NCI-H1105 (cell line): ENCODE measurements at regions not wholly inside any gene's neighbourhood (a gene's known extent, or its start where the extent isn't known, plus 50 kb on each side); places are given as distances from the start of the nearest gene placed in this dataset.
"Not testable (repeated sequence)": the region's sequence is repeated elsewhere in the genome, so short reads cannot be mapped to it uniquely, and the experiment has no call there.

ENCODE experiments used
- DNase-seq: peaks from one replicate; lab custom pipeline; 2025; lab: John Stamatoyannopoulos, UW

DNA sequence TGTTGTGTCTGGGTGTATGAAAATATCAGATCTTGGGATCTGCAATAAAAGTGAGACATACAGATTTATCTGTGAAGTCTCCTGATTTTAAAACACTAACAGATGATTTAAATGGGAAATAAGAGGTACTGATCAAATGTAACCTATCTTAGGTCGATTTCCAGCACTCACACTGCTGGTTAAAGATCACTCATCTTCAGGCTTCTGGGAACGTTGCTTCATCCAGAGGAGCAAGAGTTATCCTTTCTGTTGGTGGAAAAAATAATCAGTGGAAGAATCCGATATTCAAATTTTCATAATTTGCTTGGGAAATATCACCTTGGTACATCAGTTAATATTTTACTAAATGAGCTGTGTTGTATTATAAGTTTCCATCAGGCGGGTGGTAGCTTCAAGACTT is 876.8 kb upstream of the WWC1 start:
- no peak for DNase-seq

DNA sequence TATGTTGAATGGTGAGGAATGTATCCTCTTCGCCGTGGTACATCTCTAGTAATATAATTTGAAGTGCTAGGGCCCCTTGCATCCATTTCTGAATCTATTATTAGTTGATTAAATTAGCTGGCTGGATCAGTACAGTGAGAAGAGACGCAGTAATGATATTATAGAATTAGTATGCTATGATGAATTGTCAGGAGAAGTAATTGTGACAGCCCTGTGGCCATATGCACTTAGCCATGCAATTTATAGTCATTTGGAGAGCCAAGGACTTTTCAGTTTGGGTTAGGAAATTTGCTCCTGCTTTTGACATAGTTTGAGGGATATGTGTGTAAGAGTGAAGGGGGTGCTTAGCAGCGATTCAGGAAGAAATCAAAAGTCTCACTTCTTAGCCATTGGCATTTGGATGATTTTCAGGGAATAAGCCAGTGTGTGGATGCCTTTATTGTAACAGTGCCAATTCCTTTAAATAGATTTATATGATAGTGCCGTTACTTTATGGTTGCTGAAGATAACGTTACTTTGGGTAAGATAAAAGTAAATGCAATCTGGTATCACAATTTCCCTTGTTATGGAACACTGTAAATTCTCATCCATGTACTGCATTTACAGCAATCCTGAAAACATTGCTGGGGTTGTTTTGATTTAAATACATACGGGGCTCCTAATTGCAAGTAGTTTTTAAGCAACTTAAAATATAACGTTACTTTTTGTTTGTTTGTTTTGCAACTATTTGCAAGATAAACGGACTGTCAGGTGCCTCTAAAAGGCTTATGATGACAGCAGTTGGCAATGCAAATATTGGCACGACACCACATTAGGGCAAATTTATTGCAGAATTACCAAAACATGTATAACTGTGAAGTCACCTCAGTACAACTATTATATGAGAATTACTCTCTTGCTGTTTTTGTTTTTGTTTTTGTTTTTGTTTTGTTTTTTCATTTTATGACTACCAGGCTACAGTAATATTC is 875.4 kb upstream of the WWC1 start:
- DNase-seq: no peak

DNA sequence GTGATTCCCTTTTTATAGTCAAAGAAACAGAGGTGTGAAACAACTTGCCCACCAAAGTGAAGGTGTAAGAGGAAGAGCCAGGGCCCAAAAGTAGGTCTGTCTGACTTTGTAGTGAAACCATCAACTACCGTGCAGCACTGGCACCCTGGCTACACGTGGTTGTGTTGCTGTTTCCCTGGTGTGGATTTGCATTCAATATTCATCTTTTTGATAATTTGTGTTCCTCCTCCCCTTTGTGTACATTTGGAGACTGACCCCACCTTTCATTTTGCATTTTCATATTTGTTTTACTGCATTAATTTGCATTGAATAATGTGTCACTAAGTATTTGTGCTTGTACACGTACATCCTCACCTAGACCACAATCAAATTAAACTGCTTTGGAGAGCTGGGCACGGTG is 873.8 kb upstream of the WWC1 start:
- DNase-seq: no peak

DNA sequence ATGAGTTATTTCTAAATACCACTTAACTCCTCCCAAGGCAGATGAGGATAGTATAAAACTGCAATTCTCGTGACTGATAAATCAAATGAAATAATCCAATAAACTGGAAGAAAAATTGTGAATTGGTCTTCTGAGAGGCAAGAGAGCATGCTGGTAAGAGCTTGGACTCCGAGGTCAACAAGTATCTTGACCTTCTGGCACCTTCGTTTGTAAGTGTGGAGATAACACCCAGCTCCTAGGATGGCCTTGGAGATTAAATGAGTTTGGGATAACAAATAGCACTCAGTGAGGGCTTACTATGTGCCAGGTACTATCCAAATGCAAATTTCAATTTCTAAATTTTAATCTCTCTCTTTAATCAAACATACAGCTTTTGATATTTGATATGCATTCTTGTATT is 866.3 kb upstream of the WWC1 start:
- DNase-seq: no peak

DNA sequence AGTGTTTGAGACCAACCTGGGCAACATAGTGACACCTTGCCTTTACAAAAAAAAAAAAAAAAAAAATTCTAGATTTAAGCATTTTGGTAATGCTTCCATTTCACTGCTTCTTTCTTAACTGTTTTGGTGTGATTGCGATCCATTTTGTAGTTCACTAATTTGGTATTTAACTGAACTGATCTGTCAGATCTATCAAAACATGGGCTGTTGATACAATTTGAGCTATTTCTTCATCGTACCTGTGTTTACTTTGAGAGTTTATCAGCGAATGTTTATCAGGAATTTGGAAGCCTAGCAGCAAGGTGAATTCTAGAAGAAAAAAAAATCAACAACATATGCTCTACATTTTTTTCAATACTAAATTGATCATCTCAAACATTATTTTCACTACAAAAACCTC is 864.9 kb upstream of the WWC1 start:
- DNase-seq: no peak

DNA sequence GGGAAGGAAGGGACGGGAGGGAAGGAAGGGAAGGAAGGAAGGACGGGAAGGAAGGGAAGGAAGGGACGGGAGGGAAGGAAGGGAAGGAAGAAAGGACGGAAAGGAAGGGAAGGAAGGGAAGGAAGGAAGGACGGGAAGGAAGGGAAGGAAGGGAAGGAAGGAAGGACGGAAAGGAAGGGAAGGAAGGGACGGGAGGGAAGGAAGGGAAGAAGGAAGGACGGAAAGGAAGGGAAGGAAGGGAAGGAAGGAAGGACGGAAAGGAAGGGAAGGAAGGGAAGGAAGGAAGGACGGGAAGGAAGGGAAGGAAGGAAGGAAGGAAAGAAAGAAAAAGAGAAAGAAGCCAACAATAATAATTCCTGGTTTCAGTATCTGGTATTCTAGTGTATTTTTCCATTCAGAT is 863.8 kb upstream of the WWC1 start:
- DNase-seq: not testable (repeated sequence)

DNA sequence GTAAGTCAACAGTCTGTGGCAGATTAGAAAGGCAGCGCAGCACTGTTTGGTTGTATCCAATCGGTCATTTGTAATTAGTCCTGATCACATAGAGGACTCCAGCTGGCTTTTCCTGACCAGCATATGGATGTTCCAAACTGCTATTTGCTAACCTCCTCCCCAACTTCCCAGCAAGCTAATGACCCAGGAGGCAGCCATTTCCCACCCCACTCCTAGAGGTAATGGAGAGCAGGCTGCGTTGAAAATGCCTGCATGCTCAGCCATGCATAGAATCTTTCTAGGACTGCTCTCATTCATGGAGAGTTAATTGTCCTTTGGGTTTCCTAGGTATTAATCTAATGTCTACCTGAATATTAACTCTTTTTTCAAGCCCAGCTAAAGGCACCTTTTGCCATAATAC is 850.6 kb upstream of the WWC1 start:
- DNase-seq: no peak

DNA sequence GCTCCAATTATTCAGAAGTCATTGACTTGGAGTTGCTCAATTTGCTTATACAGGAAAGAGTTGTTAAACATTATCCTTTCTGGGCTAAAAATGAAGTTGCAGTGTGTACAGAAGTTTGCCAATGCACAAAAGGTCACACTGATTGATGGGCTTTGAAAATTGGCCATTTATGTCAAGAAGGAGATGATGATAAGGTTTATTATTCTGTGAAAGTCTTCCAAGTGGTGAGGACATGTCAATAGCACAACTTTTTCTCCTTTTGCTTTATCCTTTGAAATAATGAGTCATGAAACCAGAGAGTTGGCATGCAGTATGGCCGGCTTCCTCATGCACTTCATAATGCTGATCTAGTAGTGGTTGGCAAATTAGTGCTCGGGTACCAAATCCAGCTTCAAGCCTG is 848.5 kb upstream of the WWC1 start:
- DNase-seq: no peak

DNA sequence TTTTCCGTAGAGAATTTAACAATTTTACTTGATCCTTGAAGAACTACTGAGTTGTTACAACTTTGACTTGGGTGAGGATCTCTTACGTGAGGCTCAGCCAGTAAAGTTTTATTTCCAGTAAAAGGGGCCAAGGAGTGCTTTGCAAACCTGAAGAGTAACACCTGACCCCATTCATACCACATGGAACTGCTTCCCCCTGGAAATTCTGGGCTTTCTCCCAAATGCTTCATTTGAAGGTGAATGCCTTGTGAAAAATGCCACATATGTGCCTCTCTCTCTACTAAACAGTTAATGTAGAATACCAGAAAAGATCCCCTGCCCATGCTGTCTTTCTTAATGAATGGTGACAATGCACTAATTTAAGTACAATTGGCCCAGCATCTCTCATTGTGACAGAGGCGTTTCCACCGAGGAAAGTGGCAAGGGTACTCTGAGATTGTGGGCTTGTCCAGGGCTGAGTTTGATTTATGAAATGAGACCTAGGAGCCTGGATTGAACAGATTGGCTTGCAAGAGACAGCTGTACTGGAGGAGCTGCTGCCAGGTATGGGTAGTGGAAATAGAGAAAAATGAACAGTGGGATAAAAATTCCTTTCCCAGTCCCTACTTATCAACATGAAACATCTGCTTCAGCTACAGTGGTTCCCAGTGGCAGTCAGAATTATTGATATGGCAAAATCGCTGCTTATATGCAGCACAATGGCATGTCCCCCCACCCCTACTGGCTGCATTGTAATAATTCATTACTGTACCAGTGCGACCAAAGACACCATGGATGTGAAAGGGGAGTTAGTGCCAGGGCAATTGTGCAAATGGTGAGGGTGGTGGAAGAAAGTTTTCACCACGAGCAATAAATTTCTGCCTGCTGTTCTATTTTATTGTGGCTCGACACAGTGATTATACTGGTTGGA is 843.7 kb upstream of the WWC1 start:
- DNase-seq: no peak

DNA sequence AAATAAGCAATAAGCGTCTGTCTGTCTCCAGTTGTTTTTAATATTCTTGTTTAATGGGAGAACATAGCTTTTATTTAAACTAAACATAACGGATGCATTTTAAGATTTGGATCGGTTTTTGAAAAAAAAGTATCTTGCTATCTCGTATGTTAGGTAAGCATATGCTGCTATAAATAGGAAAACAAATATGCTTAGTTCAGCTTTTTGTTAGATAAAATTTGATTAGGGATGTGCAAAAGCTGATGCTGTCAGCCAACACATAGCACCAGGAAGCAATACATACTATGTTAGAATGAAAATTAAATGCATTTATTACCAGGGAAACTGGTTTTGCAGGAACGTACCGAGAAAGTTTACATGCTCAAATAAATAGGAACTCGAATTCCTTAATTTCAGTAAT is 843.1 kb upstream of the WWC1 start:
- no peak for DNase-seq

DNA sequence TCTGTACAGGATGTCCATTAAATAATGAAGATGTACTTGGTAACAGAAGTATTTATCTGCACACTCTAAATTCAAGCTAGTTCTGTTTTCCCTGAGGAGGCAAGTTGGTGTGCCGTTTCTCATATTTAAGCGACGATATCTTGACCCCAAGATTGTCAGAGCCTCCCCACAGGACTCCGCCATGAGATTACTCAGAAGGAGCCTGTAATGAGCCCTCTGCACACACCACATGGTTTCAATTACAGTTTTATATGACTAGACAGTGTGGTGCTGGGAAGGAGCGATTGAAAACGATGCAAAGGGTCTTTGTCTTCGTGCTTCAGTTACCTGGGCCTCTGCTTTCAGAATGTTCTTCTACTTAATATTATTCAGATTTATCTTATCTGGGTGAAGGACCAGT is 840.4 kb upstream of the WWC1 start:
- no peak for DNase-seq

DNA sequence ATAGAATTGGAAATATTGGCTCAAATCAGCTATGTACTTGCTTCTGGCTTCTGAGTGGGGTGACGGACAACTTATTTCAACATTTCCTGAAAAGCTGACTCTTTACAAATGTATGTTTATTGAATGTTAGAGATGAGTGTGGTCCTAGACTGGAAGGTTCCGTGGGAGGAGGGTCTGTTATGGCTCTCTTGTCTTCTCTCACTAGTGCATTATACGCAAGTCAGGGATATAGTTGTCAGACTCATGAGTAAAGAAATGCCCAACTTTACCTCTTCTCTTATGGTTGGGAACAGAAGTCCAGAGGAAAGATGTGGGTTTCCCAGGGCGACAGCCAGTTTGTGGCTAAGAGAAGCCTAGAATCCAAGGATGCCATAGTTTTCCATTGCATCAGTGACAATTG is 839.3 kb upstream of the WWC1 start:
- no peak for DNase-seq

DNA sequence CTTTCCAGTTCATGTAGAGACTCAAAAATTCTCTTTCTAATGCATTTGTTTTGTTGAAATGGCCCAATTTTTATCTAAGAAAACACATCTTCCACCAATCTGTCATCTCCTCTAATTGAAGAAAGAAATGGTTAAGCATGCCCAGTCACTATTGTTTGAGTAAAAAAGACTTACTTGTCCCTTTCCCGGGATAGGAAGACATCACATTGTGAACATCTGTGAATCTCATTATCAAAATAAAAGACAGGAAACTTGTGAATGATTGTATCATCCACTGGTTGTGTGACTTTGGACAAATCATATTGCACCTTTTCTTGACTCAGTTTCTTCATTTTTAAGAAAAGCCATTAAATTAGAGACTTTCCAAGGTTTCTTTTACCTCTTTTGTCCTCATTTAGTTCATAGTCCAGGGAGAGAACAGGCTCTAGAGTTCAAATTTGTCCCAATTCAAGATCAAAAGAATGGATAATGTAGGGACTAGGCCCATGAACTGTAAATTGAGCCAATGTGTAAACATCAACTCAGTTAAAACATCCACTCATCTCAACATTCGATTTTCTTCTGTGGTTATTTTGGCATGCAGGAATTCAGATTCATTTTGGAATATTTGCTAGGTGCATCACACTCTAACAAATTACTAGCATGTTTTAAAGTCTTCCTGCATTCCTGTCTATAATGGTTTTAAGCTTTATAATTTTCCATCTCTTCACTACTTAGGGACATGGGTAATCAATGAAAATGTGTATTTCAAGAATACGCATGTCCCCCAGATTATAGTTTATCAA is 838.0 kb upstream of the WWC1 start:
- no peak for DNase-seq

DNA sequence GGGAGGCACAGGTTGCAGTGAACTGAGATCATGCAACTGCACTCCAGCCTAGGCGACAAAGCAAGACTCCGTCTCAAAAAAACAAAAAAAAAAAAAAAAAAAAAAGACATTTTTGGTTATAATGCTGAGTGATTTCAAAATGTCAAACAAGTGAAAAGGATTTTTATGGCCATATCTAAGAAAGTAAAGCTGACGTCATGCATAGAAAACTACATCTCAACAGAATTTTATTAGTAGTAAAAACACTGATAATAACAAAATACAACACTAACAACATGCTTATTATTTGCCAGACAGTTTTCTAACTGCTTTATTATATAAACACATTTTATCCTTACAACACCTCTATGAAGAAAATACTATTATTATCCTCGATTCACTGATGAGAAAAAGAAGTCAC is 833.0 kb upstream of the WWC1 start:
- no peak for DNase-seq

DNA sequence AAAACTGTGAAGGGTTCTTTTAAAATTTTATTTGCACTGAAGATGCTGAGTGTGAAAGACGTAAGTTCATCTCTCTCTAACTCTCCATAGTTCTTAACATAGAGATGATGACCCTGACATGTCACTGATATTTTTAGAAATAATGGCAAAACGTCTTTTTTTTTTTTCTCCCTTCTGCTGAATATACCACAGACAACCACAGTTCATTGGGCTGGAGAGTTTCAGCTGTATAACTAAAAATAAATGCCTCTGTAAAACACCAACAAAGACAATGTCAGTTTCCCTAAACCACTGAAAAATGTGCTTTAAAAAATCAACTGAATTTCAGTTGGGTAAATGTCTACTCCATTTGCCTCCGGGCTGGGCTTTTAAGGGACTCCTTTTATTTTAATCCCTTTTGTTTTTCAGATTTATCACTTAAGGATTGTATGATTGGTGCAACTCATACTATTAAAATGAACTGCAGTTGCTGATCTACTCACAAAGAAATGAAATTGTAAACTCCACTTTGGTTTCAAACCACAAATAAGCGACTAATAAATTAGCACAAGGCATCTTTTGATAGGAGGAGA is 830.9 kb upstream of the WWC1 start:
- no peak for DNase-seq

DNA sequence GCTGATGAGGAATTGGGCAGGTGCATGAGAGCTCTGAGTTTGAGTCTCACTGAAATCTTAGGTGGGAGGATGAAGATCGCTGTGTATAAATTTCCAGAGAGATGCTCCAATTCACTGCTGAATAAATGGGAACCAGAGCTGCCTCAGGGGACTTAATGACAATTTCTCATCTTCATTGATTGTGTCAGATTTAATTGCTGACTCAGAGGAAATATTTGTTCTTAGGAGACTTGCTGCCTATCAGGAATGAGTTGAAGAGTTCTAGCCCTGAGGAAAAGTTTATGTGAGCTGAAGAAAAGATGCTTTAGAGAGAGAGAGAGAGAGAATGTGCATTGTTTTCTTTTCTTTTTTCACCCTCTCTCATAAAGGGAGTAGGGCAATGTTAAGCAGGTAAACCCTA is 827.5 kb upstream of the WWC1 start:
- DNase-seq: no peak

DNA sequence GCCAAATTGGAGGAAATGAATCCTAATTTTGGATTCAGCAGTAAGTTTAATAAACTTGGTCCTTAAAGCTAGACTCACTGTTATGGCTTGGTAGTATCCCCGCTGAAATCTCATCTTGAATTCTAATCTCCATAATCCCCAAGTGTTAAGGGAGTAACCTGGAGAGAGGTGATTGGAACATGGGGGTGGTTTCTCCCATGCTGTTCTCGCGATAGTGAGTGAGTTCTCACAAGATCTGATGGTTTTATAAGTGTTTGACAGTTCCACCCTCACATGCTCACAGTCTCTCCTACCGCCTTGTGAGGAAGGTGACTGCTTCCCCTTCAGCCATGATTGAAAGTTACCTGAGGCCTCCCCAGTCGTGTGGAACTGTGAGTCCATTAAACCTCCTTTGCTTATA is 824.5 kb upstream of the WWC1 start:
- DNase-seq: no peak

DNA sequence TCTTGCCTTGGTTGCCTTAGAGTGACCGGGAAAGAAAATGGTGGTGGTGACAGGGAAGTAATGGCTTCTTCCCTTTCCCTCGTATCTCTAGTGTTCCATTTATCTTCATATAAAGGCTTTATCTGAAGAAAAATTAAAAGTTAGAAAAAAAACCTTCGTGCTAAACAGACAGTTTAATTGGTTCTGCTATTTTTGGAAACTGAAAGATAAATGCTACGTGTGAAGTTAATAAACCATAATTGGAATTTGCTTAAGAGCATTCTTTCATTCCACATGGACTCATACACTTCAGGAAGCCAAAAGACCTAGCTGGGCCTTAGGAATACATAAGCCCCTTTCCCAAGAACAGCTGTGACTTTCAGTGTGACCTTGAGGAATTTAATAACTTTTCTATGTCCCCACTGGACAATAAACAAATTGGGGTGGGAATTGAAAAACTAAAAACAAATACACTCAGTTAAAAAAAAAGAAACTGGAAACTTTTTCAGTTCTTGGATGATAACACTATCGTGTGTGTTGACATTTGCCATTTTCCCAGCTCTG is 818.8 kb upstream of the WWC1 start:
- DNase-seq: no peak

DNA sequence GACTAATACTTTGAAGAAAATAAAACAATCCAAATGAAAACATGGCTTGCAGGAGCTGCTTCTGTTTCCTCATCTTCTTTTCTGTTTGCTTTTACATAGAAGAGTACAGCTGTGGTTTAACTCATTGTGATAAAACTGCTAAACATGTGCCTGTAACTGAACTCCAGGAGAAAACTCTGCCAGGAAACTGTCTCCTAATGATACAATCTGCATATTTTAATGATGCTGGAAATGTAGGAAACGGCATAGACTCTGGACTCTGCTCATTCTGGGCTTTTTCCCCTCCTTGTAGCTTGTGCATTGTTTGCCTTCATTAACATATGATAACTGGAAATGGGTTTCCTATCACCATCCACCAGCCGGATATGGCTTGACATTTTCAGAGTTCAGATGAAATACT is 813.3 kb upstream of the WWC1 start:
- no peak for DNase-seq

DNA sequence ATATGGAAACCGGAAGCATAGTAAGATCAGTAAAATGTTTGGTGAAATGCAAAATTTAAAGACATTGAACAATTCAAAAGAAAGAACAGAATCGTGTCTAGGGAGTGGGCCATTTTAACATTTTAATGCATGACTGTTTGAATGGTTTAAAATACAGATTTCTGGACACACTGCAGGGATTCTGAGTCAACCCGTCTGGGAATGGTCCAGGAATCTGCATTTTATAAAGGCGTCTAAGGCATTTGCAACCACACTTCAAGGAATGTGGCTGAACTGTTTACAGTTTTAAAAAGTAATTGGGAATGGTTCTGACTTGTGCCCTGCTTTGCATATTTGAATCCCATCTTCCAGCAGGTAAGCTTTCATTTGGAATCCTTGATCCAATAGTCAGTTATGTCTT is 811.7 kb upstream of the WWC1 start:
- DNase-seq: no peak

DNA sequence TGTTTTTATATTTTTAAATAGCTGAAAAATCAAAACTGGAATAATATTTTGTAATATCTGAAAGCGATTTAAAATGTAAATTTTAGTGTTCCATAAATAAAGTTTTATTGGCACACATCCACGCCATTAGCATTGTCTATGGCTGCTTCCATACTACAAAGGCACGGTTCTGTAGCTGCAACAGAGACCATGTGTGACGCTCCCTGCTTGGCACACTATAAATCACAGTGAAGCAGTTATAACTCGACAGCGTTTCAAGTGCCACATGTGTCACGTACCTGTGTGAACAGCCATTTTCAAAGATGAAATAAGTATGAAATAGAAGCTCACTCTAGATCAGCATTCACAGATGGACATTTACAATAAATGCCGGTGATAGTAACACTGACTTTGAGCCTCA is 810.1 kb upstream of the WWC1 start:
- DNase-seq: no peak

DNA sequence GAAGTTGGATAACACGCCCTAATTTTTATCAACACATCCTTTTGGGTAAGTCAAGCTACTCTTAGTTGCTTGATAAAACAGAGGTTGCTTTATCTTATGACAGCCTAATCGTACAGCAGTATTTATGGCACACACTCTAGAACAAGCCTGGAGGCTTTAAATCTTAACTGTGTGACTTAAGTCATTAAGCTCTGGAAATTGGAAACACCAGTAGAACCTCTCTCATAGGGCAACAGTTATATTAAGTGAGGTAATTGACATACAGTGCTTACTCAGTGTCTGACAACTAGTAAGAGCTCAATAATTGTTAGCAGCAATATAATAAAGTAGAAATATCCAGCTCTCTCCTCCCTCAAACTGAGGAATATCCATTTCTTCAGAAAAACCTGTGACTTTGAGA is 808.9 kb upstream of the WWC1 start:
- no peak for DNase-seq
